Transverse colon (tissue), 3 donors: ENCODE measurements at regions not wholly inside any gene's neighbourhood (a gene's known extent, or its start where the extent isn't known, plus 50 kb on each side); places are given as distances from the start of the nearest gene placed in this dataset.

Experiments used
- POLR2A ChIP-seq: fragments of 450-650 bp; IDR thresholded peaks from one replicate; pipeline ENCODE4 v1.6.1; 2016; ENCODE audit warnings: antibody characterized with exemption, mild to moderate bottlenecking, moderate library complexity
- TF ChIP-seq, protein P1 (sequence below), 5 experiments: fragments of 200-600 bp in 3 of 5; fragments of 450-650 bp in 2 of 5; sonication (generic) in 3 of 5; IDR thresholded peaks; 1 replicate in 2 of 5; 2 replicates in 3 of 5; pipeline ENCODE4 v1.5.1; 2016 to 2017; ENCODE audit warnings: antibody characterized with exemption in 5 of 5, inconsistent platforms in 3 of 5, mild to moderate bottlenecking in 2 of 5, moderate library complexity in 1 of 5

DNA sequence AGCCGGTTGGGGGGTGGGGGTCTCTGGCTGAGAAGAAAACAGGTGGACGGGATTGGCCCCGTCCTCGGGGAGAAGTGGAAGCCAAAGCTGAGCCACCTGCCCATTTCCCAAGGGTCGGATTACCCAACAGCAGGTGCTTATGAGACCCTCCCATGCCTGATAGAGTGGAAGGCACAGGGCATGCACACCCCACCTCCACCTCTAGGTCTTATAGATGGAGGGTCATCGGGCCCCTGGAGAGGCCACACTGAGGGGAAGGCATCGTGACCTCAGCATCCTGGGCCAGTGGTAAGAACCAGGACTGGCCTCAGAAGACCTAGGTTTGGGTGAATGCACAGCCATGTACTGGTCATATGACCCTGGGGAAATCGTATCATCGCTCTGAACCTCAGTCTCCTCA lies 85.9 kb downstream of the BUD13 start:
- TF ChIP-seq, protein P1, sequence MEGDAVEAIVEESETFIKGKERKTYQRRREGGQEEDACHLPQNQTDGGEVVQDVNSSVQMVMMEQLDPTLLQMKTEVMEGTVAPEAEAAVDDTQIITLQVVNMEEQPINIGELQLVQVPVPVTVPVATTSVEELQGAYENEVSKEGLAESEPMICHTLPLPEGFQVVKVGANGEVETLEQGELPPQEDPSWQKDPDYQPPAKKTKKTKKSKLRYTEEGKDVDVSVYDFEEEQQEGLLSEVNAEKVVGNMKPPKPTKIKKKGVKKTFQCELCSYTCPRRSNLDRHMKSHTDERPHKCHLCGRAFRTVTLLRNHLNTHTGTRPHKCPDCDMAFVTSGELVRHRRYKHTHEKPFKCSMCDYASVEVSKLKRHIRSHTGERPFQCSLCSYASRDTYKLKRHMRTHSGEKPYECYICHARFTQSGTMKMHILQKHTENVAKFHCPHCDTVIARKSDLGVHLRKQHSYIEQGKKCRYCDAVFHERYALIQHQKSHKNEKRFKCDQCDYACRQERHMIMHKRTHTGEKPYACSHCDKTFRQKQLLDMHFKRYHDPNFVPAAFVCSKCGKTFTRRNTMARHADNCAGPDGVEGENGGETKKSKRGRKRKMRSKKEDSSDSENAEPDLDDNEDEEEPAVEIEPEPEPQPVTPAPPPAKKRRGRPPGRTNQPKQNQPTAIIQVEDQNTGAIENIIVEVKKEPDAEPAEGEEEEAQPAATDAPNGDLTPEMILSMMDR (IDR thresholded peaks at IDR 0.05): no peak
- no peak for TF ChIP-seq POLR2A
